ENCODE measurements at regions not wholly inside any gene's neighbourhood (a gene's known extent, or its start where the extent isn't known, plus 50 kb on each side); places are given as distances from the start of the nearest gene placed in this dataset.

DNA sequence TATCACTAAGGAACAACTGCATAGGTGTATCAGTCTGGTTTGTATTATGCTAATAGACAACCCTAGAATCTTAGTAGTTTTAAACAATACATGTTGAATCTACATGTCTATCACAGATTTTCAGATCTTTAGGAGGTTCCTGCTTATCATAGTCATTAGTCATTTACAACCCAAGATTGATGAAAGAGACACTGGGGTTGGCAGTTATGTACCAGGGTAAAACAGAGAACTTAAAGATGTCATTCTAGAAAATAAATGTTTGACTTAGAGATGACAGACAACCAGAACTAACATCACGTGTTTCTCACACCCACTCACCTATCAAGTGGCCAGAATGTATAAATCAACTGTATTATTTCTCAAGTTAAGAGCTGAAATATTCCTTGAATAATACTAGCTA, 181.9 kb downstream of the PABPC4L start:
- no peak overlapping the region for H3K27ac Mint-ChIP-seq
- no peaks in the 10 kb centered on the region for H3K36me3 ChIP-seq (ENCODE audit: insufficient read depth, low read length)
- no peaks in the 10 kb centered on the region for H3K27me3 ChIP-seq (ENCODE audit: control insufficient read depth in 1 of 2, insufficient read depth in 2 of 2, low read length in 2 of 2)
- H3K36me3 Mint-ChIP-seq (ENCODE audit: low read depth) = no peaks in the 10 kb centered on the region
- peaks cover 4% of the 10 kb centered on the region for H3K9me3 Mint-ChIP-seq
- no peak overlapping the region for H3K4me3 Mint-ChIP-seq
- no peaks in the 10 kb centered on the region for H3K4me1 ChIP-seq (ENCODE audit: insufficient read depth, low read length)
- DNase-seq (no peak), ATAC-seq (ENCODE audit: poor library complexity) (no peak)
- intact Hi-C loops (cut with DNase I, micrococcal nuclease) = no loop called here
- H3K27ac ChIP-seq (ENCODE audit: low read depth in 1 of 2, low read length in 2 of 2) = no peak overlapping the region
- no peaks in the 10 kb centered on the region for H3K9me3 ChIP-seq (ENCODE audit: control insufficient read depth in 1 of 2, insufficient read depth in 1 of 2, low read length in 2 of 2)
- H3K4me1 Mint-ChIP-seq (ENCODE audit: low read depth) = no peaks in the 10 kb centered on the region
- POLR2A ChIA-PET = no interaction called here
- CTCF ChIA-PET = no interaction called here
- H3K27me3 Mint-ChIP-seq = no peaks in the 10 kb centered on the region
- H3K4me3 ChIP-seq (ENCODE audit: low read length) = no peak overlapping the region
- TF ChIP-seq, protein P1, sequence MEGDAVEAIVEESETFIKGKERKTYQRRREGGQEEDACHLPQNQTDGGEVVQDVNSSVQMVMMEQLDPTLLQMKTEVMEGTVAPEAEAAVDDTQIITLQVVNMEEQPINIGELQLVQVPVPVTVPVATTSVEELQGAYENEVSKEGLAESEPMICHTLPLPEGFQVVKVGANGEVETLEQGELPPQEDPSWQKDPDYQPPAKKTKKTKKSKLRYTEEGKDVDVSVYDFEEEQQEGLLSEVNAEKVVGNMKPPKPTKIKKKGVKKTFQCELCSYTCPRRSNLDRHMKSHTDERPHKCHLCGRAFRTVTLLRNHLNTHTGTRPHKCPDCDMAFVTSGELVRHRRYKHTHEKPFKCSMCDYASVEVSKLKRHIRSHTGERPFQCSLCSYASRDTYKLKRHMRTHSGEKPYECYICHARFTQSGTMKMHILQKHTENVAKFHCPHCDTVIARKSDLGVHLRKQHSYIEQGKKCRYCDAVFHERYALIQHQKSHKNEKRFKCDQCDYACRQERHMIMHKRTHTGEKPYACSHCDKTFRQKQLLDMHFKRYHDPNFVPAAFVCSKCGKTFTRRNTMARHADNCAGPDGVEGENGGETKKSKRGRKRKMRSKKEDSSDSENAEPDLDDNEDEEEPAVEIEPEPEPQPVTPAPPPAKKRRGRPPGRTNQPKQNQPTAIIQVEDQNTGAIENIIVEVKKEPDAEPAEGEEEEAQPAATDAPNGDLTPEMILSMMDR (IDR thresholded peaks at IDR 0.05) = no peak

DNA sequence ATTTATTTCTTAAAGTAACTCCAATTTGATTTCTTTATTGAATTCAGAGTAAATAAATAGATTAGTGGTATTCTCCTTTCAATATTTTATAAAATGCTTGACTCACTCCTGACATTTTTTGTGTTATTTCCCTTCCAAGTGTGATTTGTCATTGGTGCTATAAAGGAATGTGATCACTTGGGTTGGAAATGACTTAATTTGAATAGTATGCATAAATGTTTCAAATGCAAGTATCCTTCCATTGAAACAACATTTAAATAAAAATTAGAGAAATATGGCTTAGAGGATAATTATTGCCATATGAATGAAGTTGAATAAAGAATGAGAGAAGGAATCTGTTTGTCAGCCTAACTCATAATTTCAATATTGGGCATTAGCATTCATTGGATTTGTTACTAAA, 182.7 kb downstream of the PABPC4L start:
- Mint-ChIP-seq H3K4me3 (no peak overlapping the region), H3K4me1 (ENCODE audit: low read depth) (no peaks in the 10 kb centered on the region)

DNA sequence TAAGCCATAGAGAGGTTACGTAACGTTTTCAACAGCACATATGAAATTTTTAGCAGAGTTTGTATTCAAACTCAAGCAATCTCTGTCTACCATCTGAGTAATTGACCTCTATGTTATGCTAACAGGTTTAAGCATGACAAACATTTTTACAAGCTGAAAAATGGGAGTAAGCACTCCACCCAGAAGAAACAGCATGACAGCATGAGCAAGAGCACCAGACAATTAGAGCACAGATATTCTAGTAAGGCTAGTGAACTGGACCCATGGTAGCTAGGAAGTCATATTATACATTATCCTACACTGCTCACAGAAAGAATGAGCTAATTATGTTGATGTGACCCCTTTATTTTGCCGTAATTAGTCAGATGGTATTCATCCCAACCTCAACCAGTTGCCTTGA, 200.5 kb downstream of the PABPC4L start:
- H3K4me3 Mint-ChIP-seq = no peak overlapping the region
- H3K36me3 Mint-ChIP-seq (ENCODE audit: low read depth) = no peaks in the 10 kb centered on the region
- intact Hi-C loops (cut with DNase I, micrococcal nuclease) = no loop called here
- no peak for ATAC-seq (ENCODE audit: poor library complexity)
- H3K4me1 Mint-ChIP-seq (ENCODE audit: low read depth) = no peaks in the 10 kb centered on the region
- H3K4me1 ChIP-seq (ENCODE audit: insufficient read depth, low read length) = no peaks in the 10 kb centered on the region
- no peak for DNase-seq
- no peak overlapping the region for H3K27ac ChIP-seq (ENCODE audit: low read depth in 1 of 2, low read length in 2 of 2)
- ChIA-PET POLR2A (no interaction called here), CTCF (no interaction called here)
- H3K27me3 Mint-ChIP-seq = no peaks in the 10 kb centered on the region
- no peaks in the 10 kb centered on the region for H3K27me3 ChIP-seq (ENCODE audit: control insufficient read depth in 1 of 2, insufficient read depth in 2 of 2, low read length in 2 of 2)
- H3K4me3 ChIP-seq (ENCODE audit: low read length) = no peak overlapping the region
- peaks cover 2% of the 10 kb centered on the region for H3K9me3 Mint-ChIP-seq
- peaks cover 0 to 4% of the 10 kb centered on the region in 2 experiments for H3K9me3 ChIP-seq (ENCODE audit: control insufficient read depth in 1 of 2, insufficient read depth in 1 of 2, low read length in 2 of 2)
- H3K27ac Mint-ChIP-seq = no peak overlapping the region
- no peaks in the 10 kb centered on the region for H3K36me3 ChIP-seq (ENCODE audit: insufficient read depth, low read length)
- TF ChIP-seq, protein P1 (IDR thresholded peaks at IDR 0.05) = no peak

More for the DNA sequence above, 182.7 kb downstream of the PABPC4L start:
- no peak for DNase-seq
- no peaks in the 10 kb centered on the region for H3K27me3 ChIP-seq (ENCODE audit: control insufficient read depth in 1 of 2, insufficient read depth in 2 of 2, low read length in 2 of 2)
- H3K4me1 ChIP-seq (ENCODE audit: insufficient read depth, low read length) = no peaks in the 10 kb centered on the region
- Mint-ChIP-seq H3K9me3 (peaks cover 6% of the 10 kb centered on the region), H3K36me3 (ENCODE audit: low read depth) (no peaks in the 10 kb centered on the region), H3K27me3 (no peaks in the 10 kb centered on the region), H3K27ac (no peak overlapping the region)
- ChIA-PET POLR2A (no interaction called here), CTCF (no interaction called here)
- no peak for ATAC-seq (ENCODE audit: poor library complexity)
- no peaks in the 10 kb centered on the region for H3K36me3 ChIP-seq (ENCODE audit: insufficient read depth, low read length)
- H3K4me3 ChIP-seq (ENCODE audit: low read length) = no peak overlapping the region
- intact Hi-C loops (cut with DNase I, micrococcal nuclease) = no loop called here
- no peaks in the 10 kb centered on the region for H3K9me3 ChIP-seq (ENCODE audit: control insufficient read depth in 1 of 2, insufficient read depth in 1 of 2, low read length in 2 of 2)
- no peak overlapping the region for H3K27ac ChIP-seq (ENCODE audit: low read depth in 1 of 2, low read length in 2 of 2)
- TF ChIP-seq, protein P1 (IDR thresholded peaks at IDR 0.05) = no peak
